ENCODE measurements at regions not wholly inside any gene's neighbourhood (a gene's known extent, or its start where the extent isn't known, plus 50 kb on each side); places are given as distances from the start of the nearest gene placed in this dataset.

DNA sequence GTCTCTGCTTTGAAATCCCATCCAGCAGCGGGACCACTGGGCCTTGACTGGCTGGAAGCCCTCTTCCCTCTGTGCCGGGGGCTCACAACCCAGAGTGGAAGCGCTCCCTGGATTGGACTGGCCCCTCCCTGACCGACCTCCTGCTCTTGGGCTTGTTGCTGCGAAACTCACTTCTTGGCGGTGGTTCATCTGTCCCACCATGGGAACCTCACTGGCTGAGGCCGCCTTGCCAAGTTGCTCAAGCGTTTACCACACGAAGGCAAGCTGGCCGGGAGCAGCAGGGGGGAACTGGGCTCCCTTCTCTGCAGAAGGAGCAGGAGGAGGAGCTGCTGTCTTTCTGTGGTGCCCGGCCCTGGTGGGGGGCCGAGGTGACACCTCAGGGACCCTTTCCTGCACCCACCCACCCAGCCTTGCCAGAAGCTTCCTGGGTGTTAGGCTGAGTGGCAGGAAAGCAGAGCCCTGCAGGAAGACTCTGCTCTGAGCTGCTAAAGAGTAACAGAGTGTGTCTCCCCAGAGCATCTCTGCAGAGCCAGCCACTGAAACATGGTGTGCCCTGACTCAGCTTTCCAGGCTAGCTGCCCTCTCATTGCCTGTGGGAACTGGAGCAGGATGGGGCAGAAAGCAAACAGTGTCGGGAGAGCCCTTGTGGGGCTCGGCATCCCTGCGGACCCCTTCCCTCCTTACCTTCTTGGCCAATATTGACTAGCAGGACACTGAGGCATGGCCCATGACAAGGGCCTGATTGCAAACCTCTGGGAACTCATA, 88.5 kb upstream of the ALX4 start:
- H3K4me3 ChIP-seq (ENCODE audit: low read depth, low read length), result no peak overlapping the region
- TF ChIP-seq, protein P1, sequence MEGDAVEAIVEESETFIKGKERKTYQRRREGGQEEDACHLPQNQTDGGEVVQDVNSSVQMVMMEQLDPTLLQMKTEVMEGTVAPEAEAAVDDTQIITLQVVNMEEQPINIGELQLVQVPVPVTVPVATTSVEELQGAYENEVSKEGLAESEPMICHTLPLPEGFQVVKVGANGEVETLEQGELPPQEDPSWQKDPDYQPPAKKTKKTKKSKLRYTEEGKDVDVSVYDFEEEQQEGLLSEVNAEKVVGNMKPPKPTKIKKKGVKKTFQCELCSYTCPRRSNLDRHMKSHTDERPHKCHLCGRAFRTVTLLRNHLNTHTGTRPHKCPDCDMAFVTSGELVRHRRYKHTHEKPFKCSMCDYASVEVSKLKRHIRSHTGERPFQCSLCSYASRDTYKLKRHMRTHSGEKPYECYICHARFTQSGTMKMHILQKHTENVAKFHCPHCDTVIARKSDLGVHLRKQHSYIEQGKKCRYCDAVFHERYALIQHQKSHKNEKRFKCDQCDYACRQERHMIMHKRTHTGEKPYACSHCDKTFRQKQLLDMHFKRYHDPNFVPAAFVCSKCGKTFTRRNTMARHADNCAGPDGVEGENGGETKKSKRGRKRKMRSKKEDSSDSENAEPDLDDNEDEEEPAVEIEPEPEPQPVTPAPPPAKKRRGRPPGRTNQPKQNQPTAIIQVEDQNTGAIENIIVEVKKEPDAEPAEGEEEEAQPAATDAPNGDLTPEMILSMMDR (IDR thresholded peaks at IDR 0.05; ENCODE audit: borderline replicate concordance, insufficient read depth, low read depth, low read length), result no peak

DNA sequence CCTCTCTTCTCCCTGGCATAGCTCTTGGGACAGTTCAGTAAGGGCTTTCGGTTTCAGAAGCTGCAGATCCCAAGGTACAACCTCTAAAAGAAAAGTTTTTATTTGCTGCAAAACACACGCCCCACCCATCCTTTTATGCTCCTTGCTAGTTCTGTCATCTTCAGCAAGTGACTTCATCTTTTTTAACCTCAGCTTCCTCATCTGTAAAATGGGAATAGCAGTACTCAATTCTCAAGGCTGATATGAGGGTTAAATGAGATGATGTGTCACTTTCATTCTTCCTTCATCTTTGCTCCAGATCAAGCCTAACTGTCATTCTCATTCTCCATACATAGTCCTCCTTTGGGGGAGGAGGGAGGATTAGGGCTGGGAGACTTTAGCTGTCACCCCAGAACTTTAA, 90.0 kb upstream of the ALX4 start:
- no peak overlapping the region for H3K4me3 ChIP-seq (ENCODE audit: low read depth, low read length)
- TF ChIP-seq, protein P1 (IDR thresholded peaks at IDR 0.05; ENCODE audit: borderline replicate concordance, insufficient read depth, low read depth, low read length), result no peak

DNA sequence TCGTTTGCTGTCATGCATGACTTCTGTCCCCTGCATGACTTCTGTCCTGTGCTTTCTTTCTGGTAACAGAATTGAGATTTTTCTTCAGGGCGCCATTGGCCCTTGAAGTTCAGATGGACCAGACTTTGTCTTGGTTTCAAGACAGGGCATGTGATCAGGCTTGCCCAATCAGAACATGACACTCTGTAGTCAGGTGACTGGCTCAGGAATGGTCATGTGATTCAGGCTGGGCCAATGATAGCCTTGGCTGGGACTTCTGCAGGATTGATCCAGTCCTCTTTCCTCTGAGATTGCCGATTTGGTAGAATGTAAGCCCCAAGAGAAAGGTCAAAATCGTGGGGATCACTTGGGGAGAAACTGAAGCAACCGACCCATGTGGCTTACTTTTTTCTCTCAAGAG, 90.5 kb upstream of the ALX4 start:
- H3K4me3 ChIP-seq (ENCODE audit: low read depth, low read length), result no peak overlapping the region
- TF ChIP-seq, protein P1 (IDR thresholded peaks at IDR 0.05; ENCODE audit: borderline replicate concordance, insufficient read depth, low read depth, low read length), result no peak

DNA sequence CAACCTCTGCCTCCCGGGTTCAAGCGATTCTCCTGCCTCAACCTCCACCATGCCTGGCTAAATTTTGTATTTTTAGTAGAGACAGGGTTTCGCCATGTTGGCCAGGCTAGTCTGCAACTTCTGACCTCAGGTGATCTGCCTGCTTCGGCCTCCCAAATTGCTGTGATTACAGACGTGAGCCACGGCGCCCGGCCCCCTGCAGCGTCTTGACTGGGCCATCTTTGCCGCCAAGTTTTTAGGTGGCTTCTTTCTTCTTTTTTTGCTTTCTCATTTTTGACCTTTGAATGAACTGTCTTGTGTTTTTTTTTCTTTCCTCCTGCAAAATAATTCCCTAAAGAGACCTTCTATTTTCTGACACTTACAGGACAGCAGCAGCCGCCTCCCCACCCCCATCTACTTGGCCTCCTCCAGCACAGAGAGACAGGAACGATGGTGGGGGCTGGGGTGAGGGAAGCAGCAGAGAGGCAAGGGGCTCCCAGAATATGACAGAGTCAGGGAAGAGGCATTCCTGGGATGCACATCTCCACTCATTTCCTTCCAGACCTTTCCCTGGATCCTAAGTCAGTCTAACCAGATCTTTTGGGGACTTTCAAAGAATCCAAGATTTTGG, 92.6 kb upstream of the ALX4 start:
- TF ChIP-seq, protein P1 (IDR thresholded peaks at IDR 0.05; ENCODE audit: borderline replicate concordance, insufficient read depth, low read depth, low read length), result no peak
- H3K4me3 ChIP-seq (ENCODE audit: low read depth, low read length), result no peak overlapping the region

DNA sequence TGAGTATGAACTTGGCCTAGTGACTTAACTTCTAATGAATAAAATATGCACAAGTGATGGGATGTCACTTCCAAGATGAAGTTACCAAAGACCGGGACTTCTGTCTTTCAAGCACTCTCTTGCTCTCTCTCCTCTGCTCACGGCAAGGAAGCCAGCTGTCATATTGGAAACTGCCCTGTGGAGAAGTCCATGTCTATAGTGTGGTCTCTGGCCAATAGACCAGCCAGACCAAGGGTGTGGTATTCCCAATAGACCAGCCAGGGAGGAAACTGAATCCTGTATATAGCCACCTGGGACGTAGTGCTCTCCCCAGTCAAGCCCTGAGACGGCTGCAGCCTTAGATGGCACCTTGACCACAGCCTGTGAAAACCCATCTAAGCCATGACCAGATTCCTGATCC, 93.2 kb upstream of the ALX4 start:
- TF ChIP-seq, protein P1 (IDR thresholded peaks at IDR 0.05; ENCODE audit: borderline replicate concordance, insufficient read depth, low read depth, low read length), result no peak
- no peak overlapping the region for H3K4me3 ChIP-seq (ENCODE audit: low read depth, low read length)

DNA sequence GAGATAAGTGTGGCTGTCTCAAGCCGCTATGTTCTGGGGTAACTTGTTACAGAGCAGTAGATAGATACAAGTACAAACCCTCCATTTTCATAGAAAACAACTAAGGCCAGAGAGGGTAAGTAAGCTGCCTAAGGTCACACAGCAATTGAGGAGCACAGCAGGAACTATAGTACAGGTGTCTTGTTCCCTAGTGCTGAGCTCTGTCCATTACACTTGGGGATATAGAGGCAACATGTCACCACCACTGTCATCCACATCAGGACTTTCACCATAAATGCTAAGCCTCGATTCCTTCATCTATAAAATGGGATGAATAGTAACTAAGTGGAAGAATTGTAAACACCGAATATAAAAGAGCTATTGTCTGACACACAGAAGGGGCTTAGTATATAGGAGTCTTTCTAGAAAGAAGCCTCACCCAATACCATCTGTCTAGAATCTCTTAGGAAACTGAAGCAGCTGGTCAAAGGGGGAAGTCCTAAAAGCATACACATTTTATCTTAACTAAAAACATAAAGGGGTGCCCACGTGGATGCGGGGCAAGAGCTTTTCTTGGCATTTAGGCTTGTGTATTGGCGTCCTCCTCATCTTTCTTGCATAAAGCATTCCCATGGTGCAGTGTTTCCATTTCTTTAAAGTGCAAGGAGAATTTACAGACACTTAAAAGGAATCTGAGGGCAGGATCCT, 93.8 kb upstream of the ALX4 start:
- H3K4me3 ChIP-seq (ENCODE audit: low read depth, low read length), result no peak overlapping the region
- TF ChIP-seq, protein P1 (IDR thresholded peaks at IDR 0.05; ENCODE audit: borderline replicate concordance, insufficient read depth, low read depth, low read length), result no peak
